SK-N-SH treated with all-trans-retinoic acid at 6 μM for 48 hours (cell line): ENCODE measurements at regions not wholly inside any gene's neighbourhood (a gene's known extent, or its start where the extent isn't known, plus 50 kb on each side); places are given as distances from the start of the nearest gene placed in this dataset.

ENCODE experiments used
- ATAC-seq: fragments of 200-7000 bp; cut with Tn5 transposase; 3 replicates; pipeline ENCODE4 v1.9.1; 2020; ENCODE audit warnings: mild to moderate bottlenecking, moderate library complexity
- ARNTL ChIP-seq: fragments of 450-650 bp; formaldehyde crosslinking; IDR thresholded peaks from 2 replicates; pipeline ENCODE4 v1.5.0; 2020; ENCODE audit warnings: low read depth, mild to moderate bottlenecking, moderate library complexity, borderline replicate concordance
- BACH2 ChIP-seq: fragments of 250-450 bp; sonication (Bioruptor Pico); IDR thresholded peaks from 2 replicates; pipeline ENCODE4 v1.9.0; 2021; ENCODE audit warnings: mild to moderate bottlenecking, borderline replicate concordance
- CREB5 ChIP-seq: fragments of 250-450 bp; sonication (Bioruptor Pico); IDR thresholded peaks from 2 replicates; pipeline ENCODE4 v1.5.1; 2020; ENCODE audit warnings: low read depth, mild to moderate bottlenecking, moderate library complexity
- CSDC2 ChIP-seq: fragments of 250-450 bp; sonication (Bioruptor Pico); IDR thresholded peaks from 2 replicates; pipeline ENCODE4 v1.5.0; 2020; ENCODE audit warnings: mild to moderate bottlenecking, moderate library complexity
- ESRRG ChIP-seq: fragments of 250-450 bp; sonication (Bioruptor Pico); IDR thresholded peaks from 2 replicates; pipeline ENCODE4 v1.6.1; 2021; ENCODE audit warnings: mild to moderate bottlenecking
- GLIS3 ChIP-seq: fragments of 250-450 bp; sonication (Bioruptor Pico); IDR thresholded peaks from 2 replicates; pipeline ENCODE4 v1.5.0; 2020; ENCODE audit warnings: mild to moderate bottlenecking, moderate library complexity
- ISL1 ChIP-seq: fragments of 250-450 bp; sonication (Bioruptor Pico); IDR thresholded peaks from 2 replicates; pipeline ENCODE4 v2.1.2; 2022; ENCODE audit warnings: mild to moderate bottlenecking, moderate library complexity
- OSR1 ChIP-seq: fragments of 250-450 bp; sonication (Bioruptor Pico); IDR thresholded peaks from 2 replicates; pipeline ENCODE4 v1.8.0; 2022; ENCODE audit warnings: moderate library complexity, mild to moderate bottlenecking, inconsistent platforms
- PATZ1 ChIP-seq: fragments of 250-450 bp; sonication (Bioruptor Pico); IDR thresholded peaks from 2 replicates; pipeline ENCODE4 v1.8.0; 2020; ENCODE audit warnings: mild to moderate bottlenecking, moderate library complexity, borderline replicate concordance
- PPARA ChIP-seq: fragments of 250-450 bp; sonication (Bioruptor Pico); IDR thresholded peaks from 2 replicates; pipeline ENCODE4 v1.5.0; 2020; ENCODE audit warnings: mild to moderate bottlenecking, borderline replicate concordance
- RARB ChIP-seq: fragments of 250-450 bp; sonication (Bioruptor Pico); IDR thresholded peaks from 2 replicates; pipeline ENCODE4 v1.8.0; 2021; ENCODE audit warnings: mild to moderate bottlenecking, moderate library complexity
- SNAI2 ChIP-seq: fragments of 250-450 bp; sonication (Bioruptor Pico); IDR thresholded peaks from 2 replicates; pipeline ENCODE4 v1.5.0; 2020; ENCODE audit warnings: mild to moderate bottlenecking, moderate library complexity
- TCF4 ChIP-seq: fragments of 250-450 bp; sonication (Bioruptor Pico); IDR thresholded peaks from 2 replicates; pipeline ENCODE4 v1.8.0; 2021; ENCODE audit warnings: mild to moderate bottlenecking, moderate library complexity, borderline replicate concordance
- TOX ChIP-seq: fragments of 250-450 bp; sonication (Bioruptor Pico); IDR thresholded peaks from 2 replicates; pipeline ENCODE4 v1.8.0; 2021; ENCODE audit warnings: mild to moderate bottlenecking, moderate library complexity, borderline replicate concordance
- TSHZ2 ChIP-seq: fragments of 250-450 bp; sonication (Bioruptor Pico); IDR thresholded peaks from 2 replicates; pipeline ENCODE4 v1.5.0; 2020; ENCODE audit warnings: mild to moderate bottlenecking, moderate library complexity
- ZC3H10 ChIP-seq: fragments of 250-450 bp; sonication (Bioruptor Pico); IDR thresholded peaks from 2 replicates; pipeline ENCODE4 v1.5.1; 2021; ENCODE audit warnings: mild to moderate bottlenecking, moderate library complexity
- ZFP3 ChIP-seq: fragments of 250-450 bp; sonication (Bioruptor Pico); IDR thresholded peaks from 2 replicates; pipeline ENCODE4 v1.5.0; 2020; ENCODE audit warnings: mild to moderate bottlenecking, moderate library complexity
- ZFP30 ChIP-seq: fragments of 450-650 bp; formaldehyde crosslinking; IDR thresholded peaks from 2 replicates; pipeline ENCODE4 v1.5.0; 2022; ENCODE audit warnings: mild to moderate bottlenecking, moderate library complexity
- ZNF565 ChIP-seq: fragments of 450-650 bp; formaldehyde crosslinking; conservative IDR thresholded peaks from 2 replicates; pipeline ENCODE4 v1.5.0; 2020; ENCODE audit warnings: low read depth, mild to moderate bottlenecking, moderate library complexity
- ZNF70 ChIP-seq: fragments of 450-650 bp; formaldehyde crosslinking; IDR thresholded peaks from 2 replicates; pipeline ENCODE4 v1.5.0; 2020; ENCODE audit warnings: mild to moderate bottlenecking, moderate library complexity
- ZNF8 ChIP-seq: fragments of 450-650 bp; formaldehyde crosslinking; IDR thresholded peaks from 2 replicates; pipeline ENCODE4 v1.5.0; 2020; ENCODE audit warnings: mild to moderate bottlenecking, moderate library complexity
- TF ChIP-seq, protein P1 (sequence below): fragments of 250-450 bp; sonication (Bioruptor Pico); IDR thresholded peaks from 2 replicates; pipeline ENCODE4 v1.8.0; 2021; ENCODE audit warnings: low read depth, mild to moderate bottlenecking, moderate library complexity, borderline replicate concordance

DNA sequence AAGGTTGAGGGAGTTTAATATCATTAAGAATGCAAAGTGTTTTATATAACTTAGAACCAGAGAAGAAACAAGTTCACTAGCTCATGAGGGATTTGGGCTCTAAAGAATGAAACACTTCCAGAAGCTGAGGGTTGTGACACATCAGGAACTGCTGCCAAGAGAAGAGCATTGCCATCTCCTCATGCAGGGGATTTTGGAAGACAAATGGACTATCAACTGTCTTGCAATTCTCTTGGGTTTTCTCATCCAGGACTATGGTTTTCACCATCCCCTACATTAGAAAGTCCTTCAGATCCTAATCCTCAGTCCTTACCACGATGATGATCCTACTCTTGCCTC, 59.7 kb upstream of the KL start:
- ATAC-seq = no peak
- TF ChIP-seq RARB (CRISPR knock-in tag) = no peak
- TF ChIP-seq, all 23 proteins: peak for 0

DNA sequence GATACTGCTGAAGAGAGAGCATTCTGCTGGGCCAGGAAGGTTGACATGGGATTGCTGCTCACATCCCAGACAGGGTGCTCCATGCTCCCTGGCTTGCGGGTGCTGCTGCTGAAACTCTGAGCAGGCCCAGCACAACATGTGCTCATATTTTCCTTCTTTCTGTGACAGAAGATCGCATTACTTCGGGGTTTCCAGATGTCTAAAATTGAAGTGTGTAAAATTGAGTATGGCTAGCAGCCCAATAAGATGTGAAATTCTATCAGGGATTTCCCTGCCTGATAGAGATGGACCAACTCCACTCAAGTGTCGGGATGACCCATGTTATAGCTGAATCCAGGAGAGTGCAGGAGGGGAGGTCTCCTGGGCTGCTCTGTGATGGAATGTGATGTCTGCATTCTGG, 55.6 kb upstream of the KL start:
- no peak for ATAC-seq
- TF ChIP-seq ZFP30 (CRISPR knock-in tag) (no peak), CREB5 (no peak), ZNF8 (CRISPR knock-in tag) (no peak), CSDC2 (CRISPR knock-in tag) (no peak), GLIS3 (no peak), TCF4 (no peak), ZFP3 (CRISPR knock-in tag) (no peak), ISL1 (CRISPR knock-in tag) (no peak), OSR1 (CRISPR knock-in tag) (no peak), ESRRG (CRISPR knock-in tag) (no peak), BACH2 (CRISPR knock-in tag) (no peak), SNAI2 (no peak), TOX (CRISPR knock-in tag) (no peak), PATZ1 (CRISPR knock-in tag) (no peak), RARB (CRISPR knock-in tag) (no peak), ZNF565 (CRISPR knock-in tag) (no peak), ZC3H10 (CRISPR knock-in tag) (no peak)
- TF ChIP-seq, protein P1, sequence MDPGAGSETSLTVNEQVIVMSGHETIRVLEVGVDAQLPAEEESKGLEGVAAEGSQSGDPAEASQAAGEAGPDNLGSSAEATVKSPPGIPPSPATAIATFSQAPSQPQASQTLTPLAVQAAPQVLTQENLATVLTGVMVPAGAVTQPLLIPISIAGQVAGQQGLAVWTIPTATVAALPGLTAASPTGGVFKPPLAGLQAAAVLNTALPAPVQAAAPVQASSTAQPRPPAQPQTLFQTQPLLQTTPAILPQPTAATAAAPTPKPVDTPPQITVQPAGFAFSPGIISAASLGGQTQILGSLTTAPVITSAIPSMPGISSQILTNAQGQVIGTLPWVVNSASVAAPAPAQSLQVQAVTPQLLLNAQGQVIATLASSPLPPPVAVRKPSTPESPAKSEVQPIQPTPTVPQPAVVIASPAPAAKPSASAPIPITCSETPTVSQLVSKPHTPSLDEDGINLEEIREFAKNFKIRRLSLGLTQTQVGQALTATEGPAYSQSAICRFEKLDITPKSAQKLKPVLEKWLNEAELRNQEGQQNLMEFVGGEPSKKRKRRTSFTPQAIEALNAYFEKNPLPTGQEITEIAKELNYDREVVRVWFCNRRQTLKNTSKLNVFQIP (CRISPR knock-in tag) = no peak

DNA sequence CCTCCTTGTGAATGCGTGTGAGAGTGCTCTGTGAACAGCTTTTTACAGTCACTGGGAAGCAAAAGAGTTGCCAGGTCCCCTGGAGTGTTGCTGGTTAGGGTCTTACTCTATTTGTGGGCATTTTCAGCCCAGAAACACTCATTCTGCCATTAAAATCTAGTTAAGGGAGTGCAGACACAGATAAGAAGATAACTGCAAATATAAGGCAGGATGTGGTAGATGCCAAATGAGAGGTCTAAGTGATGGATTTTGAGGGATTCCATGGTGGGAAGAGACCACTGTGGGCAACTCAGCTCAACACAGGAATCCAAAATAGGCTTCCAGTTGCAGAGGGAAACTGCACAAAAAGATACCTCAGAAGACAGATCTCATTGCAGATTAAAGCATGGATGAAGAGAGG, 54.5 kb upstream of the KL start:
- TF ChIP-seq OSR1 (CRISPR knock-in tag) (no peak), ARNTL (no peak), TSHZ2 (CRISPR knock-in tag) (no peak), SNAI2 (no peak), TCF4 (no peak), ZFP3 (CRISPR knock-in tag) (no peak), ZNF8 (CRISPR knock-in tag) (no peak), RARB (CRISPR knock-in tag) (no peak), CREB5 (no peak), GLIS3 (no peak), ZC3H10 (CRISPR knock-in tag) (no peak), ISL1 (CRISPR knock-in tag) (no peak), ZNF565 (CRISPR knock-in tag) (no peak), ESRRG (CRISPR knock-in tag) (no peak), PPARA (CRISPR knock-in tag) (no peak), ZFP30 (CRISPR knock-in tag) (no peak), CSDC2 (CRISPR knock-in tag) (no peak), ZNF70 (no peak), TOX (CRISPR knock-in tag) (no peak)
- TF ChIP-seq, protein P1 (CRISPR knock-in tag) = no peak
- TF ChIP-seq, all 23 proteins: peak for 0
- ATAC-seq = no peak
